Hindlimb muscle (tissue), 1 donor: ENCODE measurements at regions not wholly inside any gene's neighbourhood (a gene's known extent, or its start where the extent isn't known, plus 50 kb on each side); places are given as distances from the start of the nearest gene placed in this dataset.
"Not testable (repeated sequence)": the region's sequence is repeated elsewhere in the genome, so short reads cannot be mapped to it uniquely, and the experiment has no call there.

Experiments used
- DNase-seq: peaks from one replicate; pipeline ENCODE4 v3.0.0-alpha.2; 2013

DNA sequence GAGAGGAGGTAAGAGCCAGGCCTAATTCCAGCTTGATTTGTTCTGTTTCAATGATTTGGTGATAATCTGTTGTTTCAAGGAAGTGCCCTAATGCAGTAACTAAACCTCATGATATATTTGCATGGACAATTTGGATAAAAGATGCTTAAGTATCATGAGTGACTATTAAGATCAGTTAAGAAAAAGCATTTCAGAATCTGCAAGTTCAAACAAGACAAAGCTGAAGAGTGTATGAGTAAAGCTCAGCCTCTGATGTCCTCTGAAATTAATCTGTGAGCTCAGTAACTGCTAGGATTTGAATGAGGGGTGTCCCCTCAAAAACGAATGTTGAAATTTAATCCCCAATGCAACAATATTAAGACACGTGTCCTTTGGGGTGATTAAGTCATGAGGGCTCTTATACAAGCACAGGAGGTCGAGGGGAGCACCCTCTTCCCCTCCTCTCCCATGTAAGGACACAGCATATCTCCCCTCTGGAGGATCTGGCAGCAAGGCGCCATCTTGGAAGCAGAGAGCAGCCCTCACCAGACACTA is 949.2 kb downstream of the GALC start:
- no peak for DNase-seq

GRCh38 chr14:87042354-87042753 is 950.6 kb downstream of the GALC start:
- no peak for DNase-seq

DNA sequence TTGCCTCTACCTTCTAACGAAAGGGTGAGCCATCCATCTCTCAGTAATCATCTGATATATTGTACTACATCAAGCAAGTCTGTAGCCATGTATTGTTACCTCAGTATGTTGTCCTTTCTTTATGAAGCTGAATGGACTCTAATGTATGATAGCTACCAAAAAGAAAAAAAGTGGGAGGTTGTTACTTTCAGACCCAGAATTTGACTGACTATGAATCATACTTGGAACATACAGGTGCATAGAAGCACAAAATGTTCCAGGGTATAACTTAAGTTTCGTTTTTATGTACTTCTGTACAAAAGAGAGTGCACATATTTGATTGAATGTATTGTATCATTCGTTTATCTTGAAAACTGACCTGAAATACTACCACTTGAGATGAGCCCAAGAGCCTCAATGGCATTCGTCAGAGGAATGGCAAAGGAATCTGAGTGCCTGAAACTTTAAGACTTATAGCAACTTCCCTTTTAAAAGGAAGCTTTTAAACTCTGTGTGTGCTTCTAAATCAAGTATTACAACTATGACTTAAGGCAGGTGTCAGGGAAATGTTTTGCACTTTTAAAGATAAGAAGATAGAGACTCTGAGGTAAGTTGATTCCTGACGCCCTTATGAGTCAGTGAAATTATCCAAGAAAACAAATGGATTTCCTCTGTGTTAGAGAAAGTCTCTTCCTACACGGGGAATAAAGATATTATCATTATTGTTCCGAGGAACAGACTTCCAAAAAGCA is 951.5 kb downstream of the GALC start:
- DNase-seq: no peak

- DNase-seq: no peak
Observed at GRCh38 chr14:87034680-87035079, 958.3 kb downstream of the GALC start.

DNA sequence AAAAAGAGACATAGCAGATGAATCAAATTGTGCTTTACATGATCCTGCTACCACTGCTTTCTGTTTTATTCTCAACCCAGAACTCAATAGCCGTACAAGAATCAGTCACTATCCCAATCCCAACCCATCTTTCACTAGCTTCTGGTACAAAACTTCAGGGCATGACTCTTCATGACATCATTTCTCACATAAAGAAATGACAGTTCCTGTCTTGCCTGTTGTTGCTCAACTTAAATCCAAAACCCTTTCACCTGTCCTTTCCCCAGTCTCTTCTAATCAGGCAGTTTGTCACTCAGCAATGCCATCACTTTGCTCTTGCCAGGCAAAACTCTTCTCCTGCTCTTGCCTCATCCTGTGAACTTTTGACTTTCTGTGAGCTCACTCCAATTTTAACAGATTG is 962.8 kb downstream of the GALC start:
- DNase-seq: no peak

DNA sequence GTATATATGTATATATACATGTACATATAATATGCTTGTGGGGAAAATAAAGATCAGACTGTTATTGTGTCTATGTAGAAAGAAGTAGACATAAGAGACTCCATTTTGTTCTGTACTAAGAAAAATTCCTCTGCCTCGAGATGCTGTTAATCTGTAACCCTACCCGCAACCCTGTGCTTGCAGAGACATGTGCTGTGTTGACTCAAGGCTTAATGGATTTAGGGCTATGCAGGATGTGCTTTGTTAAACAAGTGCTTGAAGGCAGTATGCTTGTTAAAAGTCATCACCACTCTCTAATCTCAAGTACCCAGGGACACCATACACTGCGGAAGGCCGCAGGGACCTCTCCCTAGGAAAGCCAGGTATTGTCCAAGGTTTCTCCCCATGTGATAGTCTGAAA is 972.9 kb downstream of the GALC start:
- DNase-seq: not testable (repeated sequence)

- no peak for DNase-seq
Observed at GRCh38 chr14:87018294-87018693, 974.7 kb downstream of the GALC start.

DNA sequence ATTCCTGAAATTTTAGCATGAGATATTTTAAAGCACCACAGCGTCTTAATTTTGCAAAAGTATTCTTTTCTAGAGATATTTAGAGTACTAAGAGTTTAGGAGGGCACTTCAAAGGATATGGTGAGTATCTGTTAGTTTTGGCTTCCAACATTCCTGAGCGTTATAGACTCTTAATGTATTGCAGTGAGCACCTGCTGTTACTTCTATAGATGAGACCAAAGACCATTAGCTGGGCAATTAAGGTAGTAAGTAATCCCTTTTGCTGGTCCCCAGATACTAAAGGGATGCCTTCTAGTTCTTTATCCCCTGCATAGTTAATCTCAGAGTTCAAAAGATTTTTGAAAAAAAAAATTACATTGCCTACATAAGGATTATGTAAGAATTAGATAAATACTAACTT is 975.6 kb downstream of the GALC start:
- DNase-seq: no peak

DNA sequence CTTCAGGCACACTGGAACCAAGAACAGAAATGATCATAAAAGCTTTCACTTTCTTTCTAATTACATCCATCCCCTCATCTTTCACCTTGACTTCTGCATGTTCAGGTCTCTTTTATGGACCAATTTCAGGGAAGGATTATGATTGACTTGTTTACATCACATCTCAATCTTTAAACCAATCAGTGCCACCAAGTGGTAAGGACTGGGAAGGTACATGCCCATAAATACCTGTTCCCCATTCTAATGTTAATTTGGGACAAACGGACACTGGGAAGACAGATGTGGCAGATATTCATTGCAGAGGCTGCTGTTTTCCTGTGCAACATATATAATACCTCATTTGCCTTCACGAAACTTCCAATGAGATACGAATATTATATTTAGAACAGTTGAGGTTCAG is 978.1 kb downstream of the GALC start:
- DNase-seq: no peak

DNA sequence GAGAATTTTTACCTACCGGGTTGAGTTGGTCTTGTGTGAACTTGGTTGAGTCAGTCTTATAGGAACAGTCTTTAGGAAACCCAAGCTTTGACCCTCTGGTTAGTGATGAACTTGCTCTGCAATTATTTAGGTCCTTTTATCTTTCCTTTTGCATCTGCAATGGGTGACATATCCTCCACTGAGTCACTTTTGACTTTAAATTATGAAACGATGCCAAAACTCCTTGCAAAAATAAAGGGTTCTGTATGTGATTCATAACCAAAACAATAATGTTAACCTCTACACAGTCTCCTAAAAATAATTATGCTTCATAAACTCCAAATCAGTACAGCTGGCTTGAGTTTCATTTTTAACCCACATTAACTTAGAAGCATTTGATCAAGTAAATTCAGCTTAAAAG is 979.4 kb downstream of the GALC start:
- no peak for DNase-seq

DNA sequence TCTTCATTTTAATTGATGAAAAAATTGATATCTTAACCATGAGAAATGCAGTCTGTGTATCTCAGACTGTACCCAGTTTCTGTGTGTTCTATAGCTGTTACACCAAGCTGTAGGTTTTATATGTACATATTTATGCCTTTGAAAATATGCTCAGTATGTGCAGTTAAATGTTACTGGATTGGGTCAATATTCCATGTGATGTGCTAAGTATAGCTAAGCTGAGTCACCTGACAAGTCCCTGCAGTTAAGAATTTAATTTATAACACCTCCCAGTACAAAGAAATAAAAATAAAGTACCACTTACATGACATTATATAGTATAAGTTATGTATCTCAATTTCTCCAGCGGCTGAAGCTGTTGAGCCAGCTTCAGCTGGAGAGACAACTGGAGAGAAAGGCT is 984.0 kb downstream of the GALC start:
- DNase-seq: no peak

GRCh38 chr14:87005280-87005679 is 987.7 kb downstream of the GALC start:
- DNase-seq: no peak

- peak; percentile 17 for DNase-seq
Observed at GRCh38 chr14:87002776-87003175, 990.2 kb downstream of the GALC start.

DNA sequence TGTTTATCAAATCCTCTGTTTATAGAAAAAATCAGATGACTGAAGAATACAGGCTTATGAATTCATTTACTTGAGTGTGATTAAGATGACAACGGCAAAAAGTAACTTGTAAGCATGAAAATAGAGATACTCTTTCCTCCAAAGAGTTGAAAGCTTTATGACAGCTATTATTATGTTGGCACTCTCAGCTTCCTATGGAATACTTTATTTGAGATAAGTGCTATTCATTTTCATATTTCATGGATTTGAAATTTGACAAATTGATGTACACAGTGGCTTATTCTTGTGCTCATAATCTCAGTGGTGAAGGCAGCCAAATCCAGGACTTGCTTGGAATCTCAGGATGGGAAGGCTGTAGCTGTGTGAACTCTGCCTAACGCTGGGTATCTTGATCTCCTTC is 991.6 kb downstream of the GALC start:
- no peak for DNase-seq

DNA sequence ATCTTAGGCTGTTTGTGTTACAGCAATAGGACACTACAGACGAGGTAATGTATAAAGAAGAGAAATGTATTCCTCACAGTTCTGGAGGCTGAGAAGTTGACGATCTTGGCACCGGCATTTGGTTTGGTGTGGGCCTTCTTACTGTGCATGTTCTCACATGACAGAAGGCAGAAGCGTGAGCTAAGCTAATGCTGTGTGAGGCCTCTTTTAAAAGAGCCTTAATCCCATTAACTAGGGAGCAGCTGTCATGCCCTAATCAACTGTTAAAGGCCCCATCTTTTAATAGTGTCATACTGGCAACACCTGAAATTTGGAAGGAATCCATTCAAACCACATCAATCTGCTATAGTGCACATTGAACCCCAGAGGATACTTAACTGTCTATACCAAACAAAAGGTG is 992.9 kb downstream of the GALC start:
- no peak for DNase-seq

- DNase-seq: no peak
Observed at GRCh38 chr14:86999036-86999435, 993.9 kb downstream of the GALC start.

GRCh38 chr14:86997271-86997670 is 995.7 kb downstream of the GALC start:
- DNase-seq: no peak

DNA sequence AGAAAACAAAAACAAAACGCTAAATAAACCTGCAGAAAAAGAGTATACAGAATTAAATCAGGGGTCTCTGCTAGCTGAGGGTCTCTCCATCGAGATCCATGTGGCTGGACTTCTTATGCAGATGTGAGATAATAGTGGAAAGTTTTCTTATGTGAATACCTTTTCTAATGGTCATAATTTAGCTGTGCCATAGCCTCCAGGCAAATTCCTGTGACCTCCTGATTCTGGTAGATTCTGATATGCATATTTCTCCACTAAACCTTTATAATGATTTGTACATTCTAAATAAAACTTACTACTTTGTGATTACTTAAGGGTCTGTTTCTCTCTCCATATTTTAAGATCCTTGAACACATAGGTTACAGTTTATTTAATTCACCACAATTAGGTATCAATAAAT is 1002.6 kb downstream of the GALC start:
- DNase-seq: no peak

- no peak for DNase-seq
Observed at GRCh38 chr14:86989285-86989684, 1003.7 kb downstream of the GALC start.

- no peak for DNase-seq
Observed at GRCh38 chr14:86987966-86988365, 1005.0 kb downstream of the GALC start.

DNA sequence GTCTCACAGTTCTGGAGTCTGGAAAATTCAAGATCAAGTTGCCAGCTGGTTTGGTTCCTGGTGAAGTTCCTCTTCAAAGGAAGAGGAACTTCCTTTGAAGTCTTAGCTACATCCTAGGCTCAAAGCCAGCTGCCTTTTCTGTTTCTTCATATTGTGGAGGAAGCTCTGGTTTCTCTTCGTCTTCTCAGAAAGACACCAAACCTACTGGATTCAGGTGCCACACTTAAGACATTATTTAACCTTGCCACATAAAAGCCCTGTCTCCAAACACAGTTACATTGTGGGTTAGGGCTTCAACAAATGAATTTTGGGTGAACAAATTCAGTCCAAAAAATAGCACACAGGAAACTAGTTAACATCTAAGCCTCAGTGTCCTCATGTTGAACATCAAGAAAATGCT is 1019.8 kb downstream of the GALC start:
- DNase-seq: no peak

DNA sequence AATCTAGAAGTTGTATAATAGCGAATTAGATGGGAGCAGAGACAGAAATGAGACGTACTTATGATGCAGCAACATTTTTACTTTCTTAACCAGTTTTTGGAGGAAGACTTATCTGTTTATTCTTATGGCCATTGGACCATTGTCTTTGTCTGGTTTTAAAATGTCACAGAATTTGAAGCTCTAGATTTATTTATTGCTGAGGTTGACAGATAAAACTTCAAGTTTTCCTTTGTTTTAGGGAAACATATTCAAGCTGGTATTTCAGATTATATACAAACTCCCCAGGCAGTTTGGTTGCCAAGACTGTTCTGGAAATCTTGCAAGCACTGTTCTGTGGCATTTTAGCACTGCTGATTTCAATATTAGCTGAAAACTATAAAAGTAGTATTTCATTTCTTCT is 1021.7 kb downstream of the GALC start:
- DNase-seq: no peak

GRCh38 chr14:86961106-86961716 is 1031.8 kb downstream of the GALC start:
- no peak for DNase-seq

- no peak for DNase-seq
Observed at GRCh38 chr14:86955771-86956354, 1037.1 kb downstream of the GALC start.
